ENCODE measurements at regions not wholly inside any gene's neighbourhood (a gene's known extent, or its start where the extent isn't known, plus 50 kb on each side); places are given as distances from the start of the nearest gene placed in this dataset.

DNA sequence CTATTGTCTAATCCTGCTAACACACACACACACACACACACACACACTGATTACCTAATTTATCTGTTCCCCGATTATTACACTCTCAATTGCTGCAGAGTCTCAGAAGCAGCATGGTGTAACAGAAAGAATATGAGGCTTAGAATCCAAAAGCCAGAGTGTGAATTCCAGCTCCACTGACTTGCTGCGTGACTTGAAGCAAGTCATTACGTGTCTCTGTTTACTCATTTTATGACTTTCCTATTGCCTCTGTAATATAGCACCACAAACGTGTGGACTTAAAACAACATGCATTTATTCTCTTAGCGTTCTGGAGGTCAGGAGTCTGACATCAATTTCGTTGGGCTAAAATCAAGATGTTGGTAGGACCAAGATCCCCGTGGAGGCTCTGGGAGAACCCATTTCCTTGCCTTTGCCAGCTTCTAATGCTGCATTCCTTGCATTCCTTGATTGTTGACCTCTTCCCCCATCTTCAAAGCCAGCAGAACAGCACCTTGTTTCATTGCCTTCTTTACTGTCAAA, 55.9 kb upstream of the ATP5PO start:
- intact Hi-C loops (cut with DNase I) = no loop called here
- peaks cover 0 to 14% (median 2%) of the 10 kb centered on the region in 4 donors for H3K4me1 ChIP-seq

GRCh38 chr21:33969581-33969980, 54.0 kb upstream of the ATP5PO start:
- WGBS (ENCODE audit: insufficient coverage, low coverage, low lambda C conversion rate, missing lambda C conversion rate) = 57% methylated on average over 2 of the region's 3 CpGs
- Histone ChIP-seq H3K27me3 (no peaks in the 10 kb centered on the region), H3K27ac (no peak overlapping the region), H3K9me3 (no peaks in the 10 kb centered on the region), H3K36me3 (no peaks in the 10 kb centered on the region), H3K4me1 (peaks cover 0 to 14% (median 2%) of the 10 kb centered on the region in 4 donors), H3K4me3 (no peak overlapping the region)
- intact Hi-C loops (cut with DNase I) = no loop called here
- ATAC-seq = peak; percentile 36 to 57 (median 40)
- no peak for DNase-seq
- TF ChIP-seq CTCF (IDR thresholded peaks at IDR 0.05) (no peak), POLR2A (IDR thresholded peaks at IDR 0.05) (no peak)

More for the DNA sequence above, 55.9 kb upstream of the ATP5PO start:
- WGBS (ENCODE audit: insufficient coverage, low coverage, low lambda C conversion rate, missing lambda C conversion rate) = 78% methylated on average over 6 of the region's 7 CpGs
- ATAC-seq (no peak), DNase-seq (no peak)
- Histone ChIP-seq H3K27me3 (no peaks in the 10 kb centered on the region), H3K36me3 (no peaks in the 10 kb centered on the region), H3K4me3 (no peak overlapping the region), H3K9me3 (no peaks in the 10 kb centered on the region), H3K27ac (no peak overlapping the region)
- no peak for TF ChIP-seq CTCF (IDR thresholded peaks at IDR 0.05)
- TF ChIP-seq POLR2A (IDR thresholded peaks at IDR 0.05) = no peak

- intact Hi-C loops (cut with DNase I) = no loop called here
- no peak overlapping the region for H3K27ac ChIP-seq
- H3K4me3 ChIP-seq = no peak overlapping the region
- ATAC-seq (no peak), DNase-seq (no peak)
- WGBS (ENCODE audit: insufficient coverage, low coverage, low lambda C conversion rate, missing lambda C conversion rate) = 86% methylated on average over 4 of the region's 4 CpGs
- H3K4me1 ChIP-seq = peaks cover 0 to 14% (median 2%) of the 10 kb centered on the region in 4 donors
- TF ChIP-seq CTCF (IDR thresholded peaks at IDR 0.05) = no peak
- TF ChIP-seq POLR2A (IDR thresholded peaks at IDR 0.05) = no peak
- H3K27me3 ChIP-seq = no peaks in the 10 kb centered on the region
- H3K36me3 ChIP-seq = no peaks in the 10 kb centered on the region
- H3K9me3 ChIP-seq = no peaks in the 10 kb centered on the region
Observed at GRCh38 chr21:33968995-33969348, 53.4 kb upstream of the ATP5PO start.

DNA sequence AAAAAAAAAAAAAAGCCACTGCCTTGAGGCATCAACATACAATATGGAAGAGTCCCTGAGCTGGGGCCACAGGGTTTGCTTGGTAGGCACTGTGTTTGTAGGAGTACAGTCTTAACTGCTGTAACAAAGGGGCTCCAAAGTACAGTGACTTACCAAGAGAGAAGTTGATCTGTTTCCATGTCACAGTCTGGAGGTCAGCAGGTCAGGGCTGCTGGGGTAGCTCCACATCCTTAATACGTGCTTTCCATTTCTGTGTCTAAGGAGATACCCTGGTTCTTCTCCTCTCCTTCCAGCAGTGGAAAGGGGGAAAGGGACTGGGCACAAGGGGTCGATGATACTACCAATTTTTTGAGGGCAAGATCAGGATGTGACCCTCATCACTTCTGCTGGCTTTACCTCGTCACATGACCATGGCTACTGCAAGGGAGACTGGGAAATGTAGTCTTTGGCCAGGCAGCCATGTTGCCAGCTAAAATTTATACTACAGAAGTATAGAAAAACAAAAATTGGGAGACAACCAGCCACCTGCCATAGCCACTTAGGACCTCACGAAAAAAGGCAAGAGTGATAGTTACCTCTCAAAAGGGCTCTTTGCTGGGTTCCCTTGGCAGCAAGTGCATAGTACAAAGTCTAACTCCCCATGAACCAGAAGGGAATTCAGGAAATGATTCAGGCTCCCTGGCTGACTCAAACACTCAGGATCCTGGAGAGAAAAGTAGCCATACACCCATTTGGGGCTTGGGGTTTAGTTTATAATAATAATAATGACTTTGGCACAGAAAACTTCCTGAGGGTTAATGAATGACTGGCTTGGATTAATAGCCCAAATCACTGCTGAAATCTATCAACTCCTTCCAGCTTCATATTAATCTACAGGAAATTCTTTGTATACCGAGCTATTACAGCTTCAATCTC, 52.7 kb upstream of the ATP5PO start:
- H3K4me1 ChIP-seq = peaks cover 0 to 14% (median 2%) of the 10 kb centered on the region in 4 donors
- H3K27me3 ChIP-seq = no peaks in the 10 kb centered on the region
- H3K27ac ChIP-seq = no peak overlapping the region
- intact Hi-C loops (cut with DNase I) = no loop called here
- H3K36me3 ChIP-seq = no peaks in the 10 kb centered on the region
- DNase-seq (no peak), ATAC-seq (peak; percentile 76 to 91 (median 84))
- no peak overlapping the region for H3K4me3 ChIP-seq
- 59% methylated on average over 4 of the region's 5 CpGs for WGBS (ENCODE audit: insufficient coverage, low coverage, low lambda C conversion rate, missing lambda C conversion rate)
- H3K9me3 ChIP-seq = no peaks in the 10 kb centered on the region
- TF ChIP-seq POLR2A (IDR thresholded peaks at IDR 0.05) (no peak), CTCF (IDR thresholded peaks at IDR 0.05) (no peak)

Data from right lobe of liver (tissue), 6 donors.